ENCODE measurements at regions not wholly inside any gene's neighbourhood (a gene's known extent, or its start where the extent isn't known, plus 50 kb on each side); places are given as distances from the start of the nearest gene placed in this dataset.
"Not testable (repeated sequence)": the region's sequence is repeated elsewhere in the genome, so short reads cannot be mapped to it uniquely, and the experiment has no call there.

DNA sequence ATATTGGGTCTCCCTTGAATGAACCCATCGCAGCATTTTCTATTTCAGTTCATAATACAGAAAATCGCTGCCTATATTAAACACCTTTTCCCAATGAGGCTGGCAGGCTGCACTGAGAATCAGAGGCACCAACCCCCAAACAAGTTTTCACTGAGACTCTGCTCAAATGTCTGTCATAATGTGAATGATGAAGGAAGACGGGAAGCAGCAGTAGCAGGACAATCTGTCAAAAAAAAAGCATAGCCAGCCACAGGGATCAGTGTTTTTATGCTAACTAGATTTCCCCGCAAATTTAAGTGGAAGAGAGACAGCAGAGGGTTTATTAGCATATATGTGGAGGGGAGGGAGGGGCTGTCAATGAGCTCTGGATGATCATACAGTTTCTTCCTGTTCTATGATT, 162.7 kb upstream of the PDE4D start:
- WGBS, 3 donors: 68 to 78% (median 74%) methylated on average over 4 of the region's 4 CpGs

DNA sequence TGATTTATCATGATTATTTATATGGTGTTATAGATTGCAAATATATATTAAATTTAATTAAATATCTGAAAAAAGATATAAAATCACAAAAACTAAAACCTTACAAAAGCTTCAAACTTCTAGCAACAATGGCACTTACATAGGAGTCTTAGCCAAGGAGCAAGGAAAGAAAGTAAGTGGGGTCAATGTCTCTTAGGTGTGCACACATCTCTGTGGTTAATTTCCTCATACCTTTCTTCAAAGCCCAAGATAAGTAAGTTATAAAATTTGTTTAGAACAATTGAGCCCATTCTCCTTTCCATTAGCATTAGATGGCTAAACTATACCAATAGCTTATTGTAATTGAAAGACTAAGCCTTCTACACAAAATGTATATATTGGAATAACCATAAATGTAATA, 161.6 kb upstream of the PDE4D start:
- no peak for DNase-seq
- no peaks in the 10 kb centered on the region for H3K9me3 ChIP-seq
- no peak overlapping the region for H3K27ac ChIP-seq
- no peak overlapping the region for H3K4me3 ChIP-seq
- H3K4me1 ChIP-seq (ENCODE audit: insufficient read depth): no peaks in the 10 kb centered on the region
- intact Hi-C loops (cut with DNase I): no loop called here
- TF ChIP-seq POLR2A (IDR thresholded peaks at IDR 0.05) (no peak), EP300 (IDR thresholded peaks at IDR 0.05) (no peak)
- TF ChIP-seq, protein P1, sequence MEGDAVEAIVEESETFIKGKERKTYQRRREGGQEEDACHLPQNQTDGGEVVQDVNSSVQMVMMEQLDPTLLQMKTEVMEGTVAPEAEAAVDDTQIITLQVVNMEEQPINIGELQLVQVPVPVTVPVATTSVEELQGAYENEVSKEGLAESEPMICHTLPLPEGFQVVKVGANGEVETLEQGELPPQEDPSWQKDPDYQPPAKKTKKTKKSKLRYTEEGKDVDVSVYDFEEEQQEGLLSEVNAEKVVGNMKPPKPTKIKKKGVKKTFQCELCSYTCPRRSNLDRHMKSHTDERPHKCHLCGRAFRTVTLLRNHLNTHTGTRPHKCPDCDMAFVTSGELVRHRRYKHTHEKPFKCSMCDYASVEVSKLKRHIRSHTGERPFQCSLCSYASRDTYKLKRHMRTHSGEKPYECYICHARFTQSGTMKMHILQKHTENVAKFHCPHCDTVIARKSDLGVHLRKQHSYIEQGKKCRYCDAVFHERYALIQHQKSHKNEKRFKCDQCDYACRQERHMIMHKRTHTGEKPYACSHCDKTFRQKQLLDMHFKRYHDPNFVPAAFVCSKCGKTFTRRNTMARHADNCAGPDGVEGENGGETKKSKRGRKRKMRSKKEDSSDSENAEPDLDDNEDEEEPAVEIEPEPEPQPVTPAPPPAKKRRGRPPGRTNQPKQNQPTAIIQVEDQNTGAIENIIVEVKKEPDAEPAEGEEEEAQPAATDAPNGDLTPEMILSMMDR (IDR thresholded peaks at IDR 0.05): no peak
- H3K27me3 ChIP-seq: no peaks in the 10 kb centered on the region
- no peaks in the 10 kb centered on the region for H3K36me3 ChIP-seq

More for the DNA sequence above, 162.7 kb upstream of the PDE4D start:
- Histone ChIP-seq H3K27ac (no peak overlapping the region), H3K36me3 (no peaks in the 10 kb centered on the region), H3K27me3 (no peaks in the 10 kb centered on the region), H3K4me3 (no peak overlapping the region), H3K9me3 (no peaks in the 10 kb centered on the region), H3K4me1 (ENCODE audit: insufficient read depth) (no peaks in the 10 kb centered on the region)
- intact Hi-C loops (cut with DNase I): no loop called here
- DNase-seq: no peak
- no peak for TF ChIP-seq POLR2A (IDR thresholded peaks at IDR 0.05)

DNA sequence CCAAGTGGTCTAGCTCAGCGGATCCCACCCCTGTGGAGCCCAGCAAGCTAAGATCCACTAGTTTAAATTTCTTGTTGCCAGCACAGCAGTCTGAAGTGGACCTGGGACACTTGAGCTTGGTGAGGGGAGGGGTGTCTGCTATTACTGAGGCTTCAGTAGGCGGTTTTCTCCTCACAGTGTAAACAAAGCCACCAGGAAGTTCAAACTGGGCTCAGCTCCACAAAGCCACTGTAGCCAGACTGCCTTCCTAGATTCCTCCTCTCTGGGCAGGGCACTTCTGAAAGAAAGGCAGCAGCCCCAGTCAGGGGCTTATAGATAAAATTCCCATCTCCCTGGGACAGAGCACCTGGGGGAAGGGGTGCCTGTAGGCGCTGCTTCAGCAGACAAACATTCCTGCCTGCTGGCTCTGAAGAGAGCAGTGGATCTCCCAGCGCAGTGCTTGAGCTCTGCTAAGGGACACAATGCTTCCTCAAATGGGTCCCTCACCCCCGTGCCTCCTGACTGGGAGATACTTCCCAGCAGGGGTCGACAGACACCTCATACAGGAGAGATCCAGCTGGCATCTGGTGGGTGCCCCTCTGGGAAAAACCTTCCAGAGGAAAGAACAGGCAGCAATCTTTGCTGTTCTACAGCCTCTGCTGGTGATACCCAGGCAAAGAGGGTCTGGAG, 148.6 kb upstream of the PDE4D start:
- H3K27me3 ChIP-seq; H3K4me1 ChIP-seq (ENCODE audit: insufficient read depth); H3K9me3 ChIP-seq; DNase-seq; H3K27ac ChIP-seq; H3K36me3 ChIP-seq; intact Hi-C loops (cut with DNase I); H3K4me3 ChIP-seq: not testable (repeated sequence)
- 54 to 79% (median 57%) methylated on average over 6 of the region's 6 CpGs for WGBS, 3 donors

DNA sequence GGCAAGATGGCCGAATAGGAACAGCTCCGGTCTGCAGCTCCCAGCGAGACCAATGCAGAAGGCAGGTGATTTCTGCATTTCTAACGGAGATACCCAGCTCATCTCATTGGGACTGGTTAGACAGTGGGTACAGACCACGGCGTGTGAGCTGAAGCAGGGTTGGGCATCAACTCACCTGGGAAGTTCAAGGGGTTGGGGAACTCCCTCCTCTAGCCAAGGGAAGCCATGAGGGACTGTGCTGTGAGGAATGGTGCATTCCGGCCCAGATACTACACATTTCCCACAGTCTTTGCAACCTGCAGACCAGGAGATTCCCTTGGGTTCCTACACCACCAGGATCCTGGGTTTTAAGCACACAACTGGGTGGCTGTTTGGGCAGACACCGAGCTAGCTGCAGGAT, 148.0 kb upstream of the PDE4D start:
- H3K9me3 ChIP-seq; intact Hi-C loops (cut with DNase I); H3K27me3 ChIP-seq; H3K36me3 ChIP-seq; H3K4me3 ChIP-seq; H3K27ac ChIP-seq; DNase-seq; H3K4me1 ChIP-seq (ENCODE audit: insufficient read depth): not testable (repeated sequence)
- WGBS, 3 donors: 79 to 87% (median 80%) methylated on average over 8 of the region's 8 CpGs

DNA sequence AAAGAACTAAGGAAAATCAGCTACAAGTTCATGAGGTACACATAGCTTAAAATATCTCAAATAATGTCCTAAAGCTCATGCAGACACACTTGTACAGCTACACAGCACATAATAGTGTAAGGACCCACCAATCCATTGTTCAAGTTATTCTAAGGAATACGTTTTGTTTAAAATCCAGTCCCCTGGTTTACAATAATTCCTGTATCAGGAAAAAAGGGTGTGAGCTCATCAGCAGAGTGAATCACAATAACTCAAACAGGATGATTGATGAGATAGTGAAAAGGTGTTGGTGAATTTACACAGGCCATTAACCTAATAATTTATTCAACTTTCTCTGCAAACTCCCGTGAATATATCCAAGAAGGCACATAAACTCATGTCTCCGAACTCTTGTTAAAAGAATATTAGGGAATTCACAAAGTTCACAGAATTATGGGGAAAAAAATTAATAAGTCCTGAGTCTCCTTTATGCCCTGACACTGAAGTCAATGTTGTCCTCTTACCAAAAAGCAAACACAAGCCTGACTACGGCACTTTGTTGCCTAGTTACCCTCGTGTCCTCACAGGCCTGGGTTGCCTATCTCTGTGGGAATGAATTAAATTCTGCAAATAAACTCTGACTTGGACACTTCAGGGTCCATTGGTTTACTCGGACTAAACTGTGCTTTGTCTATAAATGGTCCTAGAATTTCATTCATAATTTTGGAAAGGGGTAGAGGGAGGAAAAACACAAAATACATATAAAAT, 142.8 kb upstream of the PDE4D start:
- no peaks in the 10 kb centered on the region for H3K4me1 ChIP-seq (ENCODE audit: insufficient read depth)
- no peaks in the 10 kb centered on the region for H3K27me3 ChIP-seq
- 58 to 69% (median 61%) methylated on average over 6 of the region's 6 CpGs for WGBS, 3 donors
- no peaks in the 10 kb centered on the region for H3K36me3 ChIP-seq
- intact Hi-C loops (cut with DNase I): no loop called here
- DNase-seq: no peak
- no peak overlapping the region for H3K4me3 ChIP-seq
- no peak overlapping the region for H3K27ac ChIP-seq
- TF ChIP-seq POLR2A (IDR thresholded peaks at IDR 0.05): no peak
- TF ChIP-seq, protein P1 (IDR thresholded peaks at IDR 0.05): no peak
- TF ChIP-seq EP300 (IDR thresholded peaks at IDR 0.05): no peak
- no peaks in the 10 kb centered on the region for H3K9me3 ChIP-seq

DNA sequence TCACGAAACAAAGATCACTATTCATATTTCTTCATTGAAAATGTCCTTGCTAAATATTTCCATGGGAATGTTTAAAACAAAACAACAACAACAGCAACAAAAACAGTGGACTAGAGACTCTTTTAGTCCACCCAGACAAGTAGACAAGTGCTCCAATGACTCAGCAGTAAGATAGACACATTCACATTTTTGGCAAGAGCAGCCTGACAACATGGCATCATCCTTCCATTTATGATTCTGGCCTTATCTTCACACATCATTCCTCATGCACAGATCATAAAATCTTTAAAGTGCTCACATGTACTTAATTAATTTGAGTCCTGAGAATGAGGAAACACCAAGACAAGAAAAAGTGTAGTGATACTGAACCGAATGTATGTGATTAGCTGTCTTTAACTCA, 132.6 kb upstream of the PDE4D start:
- TF ChIP-seq EP300 (IDR thresholded peaks at IDR 0.05): no peak
- TF ChIP-seq POLR2A (IDR thresholded peaks at IDR 0.05): no peak
- TF ChIP-seq, protein P1 (IDR thresholded peaks at IDR 0.05): no peak
- Histone ChIP-seq H3K4me1 (ENCODE audit: insufficient read depth) (no peaks in the 10 kb centered on the region), H3K9me3 (no peaks in the 10 kb centered on the region), H3K36me3 (no peaks in the 10 kb centered on the region), H3K27me3 (no peaks in the 10 kb centered on the region), H3K27ac (no peak overlapping the region), H3K4me3 (no peak overlapping the region)
- no peak for DNase-seq
- 50 to 72% (median 51%) methylated on average over 2 of the region's 2 CpGs for WGBS, 3 donors
- intact Hi-C loops (cut with DNase I): no loop called here
